Suprapubic skin (tissue), 4 donors: ENCODE measurements at regions not wholly inside any gene's neighbourhood (a gene's known extent, or its start where the extent isn't known, plus 50 kb on each side); places are given as distances from the start of the nearest gene placed in this dataset.

Source experiments
- DNase-seq, 2 donors: peaks; one replicate each; pipeline ENCODE4 v3.0.0-alpha.2; 2019; ENCODE audit warnings: low spot score in 2 of 2
- H3K27ac ChIP-seq: fragments of 200-600 bp; sonication (generic); one replicate; pipeline ENCODE4 v1.5.1; 2019
- H3K27me3 ChIP-seq: fragments of 200-600 bp; sonication (generic); one replicate; pipeline ENCODE4 v1.5.1; 2019
- H3K36me3 ChIP-seq: fragments of 200-600 bp; sonication (generic); one replicate; pipeline ENCODE4 v1.5.1; 2019
- H3K4me1 ChIP-seq: fragments of 200-600 bp; sonication (generic); one replicate; pipeline ENCODE4 v1.5.1; 2019
- H3K4me3 ChIP-seq: fragments of 200-600 bp; sonication (generic); one replicate; pipeline ENCODE4 v1.5.1; 2019; ENCODE audit warnings: mild to moderate bottlenecking
- H3K9me3 ChIP-seq: fragments of 200-600 bp; sonication (generic); one replicate; pipeline ENCODE4 v1.5.1; 2019
- CTCF ChIP-seq, 2 donors: fragments of 200-600 bp in 1 of 2; fragments of 450-650 bp in 1 of 2; sonication (generic) in 1 of 2; IDR thresholded peaks; one replicate each; pipeline ENCODE4 v1.5.1; 2016 to 2019; ENCODE audit warnings: antibody characterized with exemption in 2 of 2, mild to moderate bottlenecking in 1 of 2, moderate library complexity in 1 of 2
- EP300 ChIP-seq: sonication (generic); formaldehyde crosslinking; IDR thresholded peaks from one replicate; pipeline ENCODE4 v1.6.1; 2017; ENCODE audit warnings: antibody characterized with exemption
- POLR2A ChIP-seq, 2 donors: fragments of 450-650 bp; IDR thresholded peaks; one replicate each; pipeline ENCODE4 v1.6.1; 2017; ENCODE audit warnings: antibody characterized with exemption in 2 of 2, mild to moderate bottlenecking in 2 of 2, moderate library complexity in 2 of 2
- POLR2AphosphoS5 ChIP-seq, 3 donors: sonication (generic); formaldehyde crosslinking; IDR thresholded peaks; one replicate each; pipeline ENCODE4 v1.6.1; 2017; ENCODE audit warnings: antibody characterized with exemption in 3 of 3
- WGBS: methylation state at CpG from one replicate; pipeline ENCODE4 v1.1.5; 2018; 5-methylcytosine and 5-hydroxymethylcytosine counted together

GRCh38 chr15:70469182-70469581 is 294.2 kb downstream of the UACA start:
- H3K9me3 ChIP-seq: no peaks in the 10 kb centered on the region
- TF ChIP-seq POLR2AphosphoS5 (IDR thresholded peaks at IDR 0.05): no peak
- no peak for TF ChIP-seq EP300
- TF ChIP-seq CTCF (IDR thresholded peaks at IDR 0.05): no peak
- no peak for TF ChIP-seq POLR2A (IDR thresholded peaks at IDR 0.05)
- H3K4me3 ChIP-seq: no peak overlapping the region
- no peaks in the 10 kb centered on the region for H3K36me3 ChIP-seq
- H3K27ac ChIP-seq: no peak overlapping the region
- peaks cover 5% of the 10 kb centered on the region for H3K27me3 ChIP-seq
- peaks cover 12% of the 10 kb centered on the region for H3K4me1 ChIP-seq
- WGBS: 85% methylated on average over 3 of the region's 3 CpGs
- no peak for DNase-seq

GRCh38 chr15:70466895-70467529 is 296.3 kb downstream of the UACA start:
- peaks cover 5% of the 10 kb centered on the region for H3K27me3 ChIP-seq
- H3K4me1 ChIP-seq: peaks cover 14% of the 10 kb centered on the region
- peak in 1 of 2 donors; percentile 49 for TF ChIP-seq CTCF (IDR thresholded peaks at IDR 0.05)
- no peak for TF ChIP-seq EP300
- no peak overlapping the region for H3K27ac ChIP-seq
- no peak for DNase-seq
- no peaks in the 10 kb centered on the region for H3K36me3 ChIP-seq
- H3K4me3 ChIP-seq: no peak overlapping the region
- no peaks in the 10 kb centered on the region for H3K9me3 ChIP-seq
- 24% methylated on average over 4 of the region's 4 CpGs for WGBS

- Histone ChIP-seq H3K36me3 (no peaks in the 10 kb centered on the region), H3K27ac (no peak overlapping the region), H3K4me3 (no peak overlapping the region), H3K4me1 (peaks cover 19% of the 10 kb centered on the region), H3K27me3 (peaks cover 5% of the 10 kb centered on the region), H3K9me3 (no peaks in the 10 kb centered on the region)
- DNase-seq: no peak
- 90% methylated on average over 3 of the region's 3 CpGs for WGBS
- TF ChIP-seq CTCF (IDR thresholded peaks at IDR 0.05) (no peak), POLR2AphosphoS5 (IDR thresholded peaks at IDR 0.05) (no peak), EP300 (no peak), POLR2A (IDR thresholded peaks at IDR 0.05) (no peak)
Measured at GRCh38 chr15:70466305-70466704, 297.1 kb downstream of the UACA start.

- Histone ChIP-seq H3K4me1 (peaks cover 19% of the 10 kb centered on the region), H3K36me3 (no peaks in the 10 kb centered on the region), H3K4me3 (no peak overlapping the region), H3K27me3 (peaks cover 5% of the 10 kb centered on the region), H3K9me3 (no peaks in the 10 kb centered on the region), H3K27ac (no peak overlapping the region)
- no peak for DNase-seq
- WGBS: 96% methylated on average over 4 of the region's 4 CpGs
- no peak for TF ChIP-seq CTCF (IDR thresholded peaks at IDR 0.05)
- no peak for TF ChIP-seq EP300
- no peak for TF ChIP-seq POLR2A (IDR thresholded peaks at IDR 0.05)
- no peak for TF ChIP-seq POLR2AphosphoS5 (IDR thresholded peaks at IDR 0.05)
Measured at GRCh38 chr15:70465812-70466211, 297.5 kb downstream of the UACA start.

- no peaks in the 10 kb centered on the region for H3K9me3 ChIP-seq
- 0% methylated on average over 1 of the region's 1 CpG for WGBS
- no peaks in the 10 kb centered on the region for H3K36me3 ChIP-seq
- H3K27ac ChIP-seq: no peak overlapping the region
- no peaks in the 10 kb centered on the region for H3K27me3 ChIP-seq
- H3K4me1 ChIP-seq: peaks cover 19% of the 10 kb centered on the region
- no peak overlapping the region for H3K4me3 ChIP-seq
- TF ChIP-seq POLR2AphosphoS5 (IDR thresholded peaks at IDR 0.05) (no peak), CTCF (IDR thresholded peaks at IDR 0.05) (no peak), POLR2A (IDR thresholded peaks at IDR 0.05) (no peak), EP300 (no peak)
- no peak for DNase-seq
Measured at GRCh38 chr15:70463453-70463834, 299.9 kb downstream of the UACA start.
